ENCODE measurements at regions not wholly inside any gene's neighbourhood (a gene's known extent, or its start where the extent isn't known, plus 50 kb on each side); places are given as distances from the start of the nearest gene placed in this dataset.
A peak's percentile ranks its signal among the peaks of the same experiment; 100 is the strongest.

DNA sequence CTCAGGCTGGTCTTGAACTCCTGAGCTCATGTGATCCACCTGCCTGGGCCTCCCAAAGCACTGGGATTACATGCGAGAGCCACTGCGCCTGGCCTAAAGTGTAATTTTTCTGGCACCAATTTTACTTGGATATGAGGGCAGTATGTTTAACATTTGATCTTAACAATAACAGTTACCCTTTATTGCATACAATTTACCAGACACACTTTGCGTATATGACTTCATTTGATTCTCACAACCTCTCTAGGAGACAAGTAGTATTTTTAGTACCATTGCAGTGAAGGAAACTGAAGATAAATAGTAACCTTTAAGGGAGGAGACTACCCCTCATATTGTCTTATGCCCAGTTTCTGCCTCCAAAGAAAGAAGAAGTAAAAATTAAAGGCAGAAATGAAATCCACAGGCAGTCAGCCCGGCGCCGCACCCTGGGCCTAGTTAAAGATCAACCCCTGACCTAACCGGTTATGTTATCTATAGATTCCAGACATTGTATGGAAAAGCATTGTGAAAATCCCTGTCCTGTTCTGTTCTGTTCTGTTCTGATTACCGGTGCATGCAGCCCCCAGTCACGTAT is 54.0 kb downstream of the CYP26A1 start:
- peak; percentile 30 for DNase-seq

- DNase-seq = no peak
Measured at GRCh38 chr10:93131986-93132385, 58.3 kb downstream of the CYP26A1 start.

DNA sequence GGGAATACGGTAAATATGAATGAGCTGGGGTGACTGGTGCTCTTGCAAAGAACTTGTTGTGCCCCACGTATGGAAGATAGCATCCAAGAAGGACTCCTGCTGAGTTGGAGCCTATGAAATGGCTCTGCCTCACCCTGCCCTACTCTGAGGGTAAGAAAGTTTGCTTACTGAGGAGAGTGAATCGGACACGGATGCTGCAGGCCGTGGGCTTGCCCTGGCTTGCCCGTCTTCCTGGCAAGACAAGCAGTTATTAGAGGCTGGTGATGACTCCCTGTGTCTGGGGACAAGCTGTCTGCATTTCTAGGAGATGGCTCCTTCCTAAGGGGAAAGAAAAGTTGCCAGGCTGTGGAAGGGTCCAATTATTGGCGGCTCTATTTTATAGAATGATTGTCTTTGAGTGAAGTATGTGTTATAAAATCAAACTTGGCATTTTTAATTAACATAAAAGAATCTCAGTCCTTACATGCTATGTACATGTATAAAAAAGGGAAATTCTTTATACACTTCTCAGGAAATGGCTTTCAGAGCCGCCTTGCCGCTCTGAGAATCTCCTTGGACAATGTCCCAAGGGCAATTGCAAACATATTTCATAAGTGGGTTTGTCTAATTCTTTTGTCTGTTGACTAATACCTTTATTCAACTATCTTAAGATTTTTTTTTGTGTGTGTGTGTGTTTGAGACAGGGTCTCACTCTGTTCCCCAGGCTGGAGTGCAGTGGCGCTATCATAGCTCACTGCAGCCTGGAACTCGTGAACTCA is 64.6 kb downstream of the CYP26A1 start:
- DNase-seq = no peak

DNA sequence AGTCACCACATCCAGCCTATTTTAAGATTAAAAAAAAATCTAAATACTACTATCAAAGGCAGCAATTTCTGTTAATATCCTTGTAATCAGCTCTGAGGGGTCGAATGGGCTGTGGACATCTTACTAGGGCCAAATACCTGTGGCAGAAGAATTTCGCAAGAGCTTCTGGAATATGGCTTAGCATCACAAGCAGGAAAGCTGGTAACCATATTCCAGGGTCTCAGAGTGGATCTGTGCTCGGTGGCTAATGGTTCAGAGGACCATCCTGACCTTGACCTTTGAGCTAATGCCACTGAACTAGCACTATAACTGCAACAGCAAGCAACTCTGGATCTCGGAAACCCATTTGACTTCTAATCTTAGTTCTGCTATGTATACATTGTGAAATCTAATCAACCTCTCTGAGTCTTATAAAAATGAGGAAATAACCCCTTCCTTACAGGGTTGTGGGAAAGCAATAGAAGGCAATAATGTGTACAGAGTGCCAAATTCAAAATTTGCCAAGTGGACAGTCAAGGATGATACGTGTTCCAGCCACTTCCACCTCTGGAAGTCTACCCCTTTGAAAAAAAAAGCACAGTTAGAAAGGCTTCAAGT is 65.5 kb downstream of the CYP26A1 start:
- peak; percentile 88 for DNase-seq

- DNase-seq = no peak
Measured at GRCh38 chr10:93142534-93142933, 68.8 kb downstream of the CYP26A1 start.

GRCh38 chr10:93143281-93143680 is 69.6 kb downstream of the CYP26A1 start:
- peak; percentile 36 for DNase-seq

- no peak for DNase-seq
Measured at GRCh38 chr10:93146336-93146735, 72.6 kb downstream of the CYP26A1 start.

DNA sequence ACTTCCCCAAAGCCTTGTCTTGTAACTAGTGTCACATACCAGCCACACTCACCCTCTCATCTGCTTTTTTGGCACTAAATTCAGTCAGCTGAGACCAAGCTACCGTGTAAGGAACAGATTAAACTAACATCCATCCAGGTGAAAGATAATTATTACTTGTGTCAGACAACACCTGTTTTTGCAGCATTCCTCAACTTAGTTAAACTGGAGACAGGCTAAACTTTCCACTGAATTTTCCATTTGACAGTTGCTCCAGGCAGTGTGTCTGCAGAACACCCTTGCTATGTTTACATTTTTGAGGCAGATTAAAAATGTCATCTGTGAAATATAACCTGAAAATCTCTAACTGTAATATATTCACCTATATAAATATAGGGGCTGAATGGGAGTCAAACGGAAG is 73.6 kb downstream of the CYP26A1 start:
- DNase-seq = no peak

GRCh38 chr10:93148476-93148875 is 74.8 kb downstream of the CYP26A1 start:
- no peak for DNase-seq

- no peak for DNase-seq
Measured at GRCh38 chr10:93149761-93150160, 76.1 kb downstream of the CYP26A1 start.

GRCh38 chr10:93150289-93150688 is 76.6 kb downstream of the CYP26A1 start:
- DNase-seq = peak; percentile 63

DNA sequence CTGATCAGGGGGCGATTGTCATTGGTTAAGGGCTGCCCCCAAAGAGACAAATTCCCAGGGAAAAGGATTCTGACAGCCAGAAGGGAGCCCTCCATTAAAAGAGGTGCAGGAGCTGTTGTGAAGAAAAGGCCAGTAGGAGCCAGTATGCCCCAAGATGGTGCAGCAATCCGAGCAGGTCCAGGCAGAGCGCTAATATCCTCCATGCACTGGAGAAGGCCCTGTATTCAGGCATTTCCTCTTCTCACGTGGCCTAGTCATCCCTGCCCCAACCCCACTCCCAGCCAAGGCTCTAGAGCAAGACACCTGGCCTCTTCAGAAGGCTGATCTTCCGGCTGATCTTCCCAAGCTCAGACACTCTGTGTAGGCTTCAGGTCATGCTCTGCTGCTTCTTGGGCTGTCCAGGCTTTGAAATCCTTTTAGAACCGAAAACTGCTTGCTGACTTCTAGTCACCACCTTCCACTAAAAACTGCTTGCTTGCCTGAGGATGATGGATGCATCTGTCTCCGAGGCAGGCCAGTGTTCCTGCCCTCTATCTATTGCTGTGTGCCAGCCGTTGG is 77.4 kb downstream of the CYP26A1 start:
- no peak for DNase-seq

GRCh38 chr10:93152136-93152535 is 78.4 kb downstream of the CYP26A1 start:
- DNase-seq = no peak

DNA sequence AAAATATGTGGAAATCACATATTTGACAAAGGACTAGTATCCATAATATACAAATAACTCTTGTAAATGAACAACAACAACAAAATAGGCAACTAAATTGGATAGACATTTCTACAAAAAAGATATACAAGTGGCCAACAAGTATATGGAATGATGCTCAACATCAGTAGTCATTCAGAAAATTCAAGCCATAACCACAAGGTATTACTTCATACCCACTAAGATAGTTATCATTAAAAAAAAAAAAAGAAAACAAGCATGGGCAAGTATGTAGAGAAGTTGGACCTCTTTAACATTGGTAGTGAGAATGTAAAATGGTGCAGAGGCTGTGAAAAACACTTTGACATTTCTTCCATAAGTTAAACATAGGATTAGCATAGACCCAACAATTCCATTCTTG is 80.8 kb downstream of the CYP26A1 start:
- no peak for DNase-seq

DNA sequence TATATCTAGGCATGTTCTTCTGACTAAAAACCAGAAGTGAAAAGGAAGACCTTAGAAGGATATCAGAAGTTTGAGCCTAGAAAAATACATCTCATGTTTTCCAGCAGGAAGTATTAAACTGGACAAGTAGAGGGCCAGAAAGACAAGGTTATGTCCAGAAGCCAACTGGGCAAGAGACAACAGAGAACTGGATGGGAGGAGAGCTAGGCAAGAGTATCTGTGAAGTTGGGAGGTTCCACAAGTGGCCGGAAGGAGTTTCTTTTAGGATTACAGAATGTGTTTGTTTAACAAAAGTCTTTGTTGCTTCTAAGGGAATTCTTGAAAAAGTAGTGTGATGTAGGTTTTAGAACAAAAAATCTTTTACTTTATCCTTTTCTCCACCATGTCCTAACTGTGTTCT is 86.4 kb downstream of the CYP26A1 start:
- DNase-seq = peak; percentile 27

- peak; percentile 76 for DNase-seq
Measured at GRCh38 chr10:93160829-93161228, 87.1 kb downstream of the CYP26A1 start.

DNA sequence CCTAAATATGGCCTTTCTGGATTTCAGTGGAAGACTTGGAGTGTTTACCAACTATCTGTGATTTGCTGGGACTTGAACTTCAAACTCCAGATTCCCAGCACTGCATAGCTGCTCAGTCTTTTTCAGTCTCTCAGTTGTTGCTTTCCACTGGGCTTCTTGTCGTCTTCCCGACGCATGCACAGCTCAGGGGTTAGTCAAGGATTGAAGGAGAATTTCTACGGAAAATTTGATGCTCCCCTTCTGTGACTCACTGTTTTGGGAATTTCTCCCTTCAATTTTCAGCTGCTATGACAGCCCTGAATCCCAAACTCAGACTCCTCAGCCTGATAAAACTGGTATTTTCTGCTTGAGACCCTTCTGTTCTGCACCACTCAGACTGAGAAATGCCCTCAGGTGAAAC is 91.7 kb downstream of the CYP26A1 start:
- no peak for DNase-seq

DNA sequence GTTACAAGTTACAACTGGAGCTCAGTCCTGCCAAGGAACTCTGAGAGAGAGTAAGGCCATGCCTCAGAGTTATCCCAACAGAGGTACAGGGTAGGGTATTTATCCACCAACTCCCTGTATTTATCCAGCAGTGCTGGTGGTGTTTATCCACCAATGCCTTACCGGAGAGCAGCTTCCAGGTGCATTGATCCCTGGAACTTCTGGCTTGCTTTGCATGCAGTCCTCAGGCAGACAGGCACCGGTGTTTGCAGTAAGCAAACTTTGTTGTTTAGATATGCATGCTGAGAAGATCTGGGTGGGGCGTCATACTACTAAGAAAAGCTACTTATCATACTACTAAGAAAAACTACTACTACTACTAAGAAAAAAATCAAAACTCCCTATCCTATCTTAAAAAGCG is 92.4 kb downstream of the CYP26A1 start:
- no peak for DNase-seq

DNA sequence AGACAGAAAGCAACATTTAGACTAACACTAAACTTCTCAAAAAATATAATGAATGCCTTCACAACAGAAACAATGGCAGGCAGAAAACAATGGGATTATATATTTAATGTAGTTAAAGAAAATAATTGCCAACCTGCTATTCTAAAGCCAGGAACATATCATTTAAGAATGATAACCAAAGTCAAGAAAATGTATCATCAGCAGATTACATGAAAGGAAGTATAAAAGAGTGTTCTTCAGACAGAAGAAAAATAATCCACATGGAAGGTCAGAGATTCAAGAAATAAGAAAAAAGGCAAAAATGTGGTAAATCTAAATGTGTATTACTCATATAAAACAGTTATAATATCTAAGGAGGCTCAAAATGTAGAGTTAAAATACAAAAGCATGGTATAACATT is 98.1 kb downstream of the CYP26A1 start:
- no peak for DNase-seq

DNA sequence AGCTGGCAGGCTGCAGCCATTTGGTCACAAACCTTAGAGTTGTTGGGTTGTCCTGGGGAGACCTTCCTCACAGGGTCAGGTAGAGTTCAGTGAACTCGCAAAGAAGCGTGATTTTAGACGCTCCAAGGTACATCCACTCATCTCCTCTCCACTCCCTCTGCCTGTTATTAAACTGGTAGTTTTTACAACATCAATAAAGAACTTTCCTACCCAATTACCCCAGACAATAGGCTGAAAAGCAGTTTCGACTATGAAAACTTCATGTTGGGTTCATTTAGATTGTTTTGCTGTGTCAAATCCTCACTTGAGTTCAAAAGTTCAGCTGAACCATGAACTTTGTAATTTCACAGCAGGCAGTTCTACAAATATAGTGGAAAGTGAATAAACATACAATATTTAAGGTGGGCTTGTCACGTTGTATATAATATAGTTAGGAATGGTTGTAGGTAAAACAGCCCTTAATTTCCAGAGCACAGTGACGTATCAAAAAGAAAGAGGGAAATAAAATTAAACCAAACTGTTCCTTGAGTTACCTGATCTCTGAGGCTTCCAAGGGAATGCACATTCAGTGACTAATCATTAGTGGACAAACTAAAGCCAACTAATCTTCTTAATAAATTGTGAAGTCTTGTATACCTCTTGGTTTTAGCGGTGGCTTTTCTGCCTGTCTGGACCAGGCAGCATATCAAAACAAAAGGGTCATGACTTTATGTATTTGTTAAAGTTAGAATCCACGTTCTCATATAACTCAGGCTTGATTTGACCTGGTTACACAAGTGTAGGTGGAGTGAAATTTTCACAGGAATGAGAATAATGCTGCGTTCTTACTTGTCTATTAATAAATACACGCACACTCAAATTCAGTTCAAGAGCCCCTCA is 100.5 kb downstream of the CYP26A1 start:
- no peak for DNase-seq

- DNase-seq = no peak
Measured at GRCh38 chr10:93175490-93175889, 101.8 kb downstream of the CYP26A1 start.

DNA sequence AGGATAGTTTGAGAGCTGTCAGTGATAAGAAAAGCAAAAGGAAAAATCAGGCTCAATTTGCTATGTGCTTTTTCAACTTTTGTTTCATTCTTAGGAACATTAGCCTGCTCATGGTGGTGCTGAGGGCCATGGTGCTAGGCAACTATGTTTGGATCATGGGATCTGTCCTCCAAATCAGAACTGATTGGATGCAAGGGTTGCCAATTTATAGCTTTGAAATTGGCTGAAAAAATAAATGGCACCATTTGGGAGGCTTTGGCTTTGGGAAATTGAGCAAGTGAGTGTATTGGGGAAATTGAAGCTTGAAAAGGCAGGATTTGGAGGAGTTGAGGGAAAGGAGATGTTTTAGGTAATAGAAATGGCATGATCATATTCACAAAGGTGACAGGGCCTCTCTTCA is 103.8 kb downstream of the CYP26A1 start:
- no peak for DNase-seq

- DNase-seq = no peak
Measured at GRCh38 chr10:93178226-93178625, 104.5 kb downstream of the CYP26A1 start.

Measured in MV-4-11 (cell line).